HepG2 (cell line): ENCODE measurements at regions not wholly inside any gene's neighbourhood (a gene's known extent, or its start where the extent isn't known, plus 50 kb on each side); places are given as distances from the start of the nearest gene placed in this dataset.
A peak's percentile ranks its signal among the peaks of the same experiment; 100 is the strongest.

Experiments used
- ATAC-seq: fragments of 200-7000 bp; cut with Tn5 transposase; 3 replicates; pipeline ENCODE4 v1.9.1; 2020; ENCODE audit warnings: mild to moderate bottlenecking, moderate library complexity
- BruUV-seq: library from RNA; stranded (reverse); fragments of 400-500 nt; replicated peaks from 2 replicates; lab custom pipeline; 2021; lab: Mats Ljungman, UMichigan
- CTCF ChIA-PET: fragments of 300-600 bp; formaldehyde crosslinking; extraction: SDS; loops from one replicate; lab custom pipeline; 2021; ENCODE audit warnings: low total read pairs, inconsistent platforms, low intra/inter-chr PET ratio; lab: Yijun Ruan, JAX
- POLR2A ChIA-PET: fragments of 350-600 bp; sonication (Branson Sonifier 250); formaldehyde crosslinking; loops from one replicate; lab custom pipeline; 2020; ENCODE audit warnings: antibody characterized with exemption, inconsistent platforms; lab: Yijun Ruan, JAX
- DNase-seq: peaks from one replicate; pipeline ENCODE4 v3.0.0-alpha.2; 2015; ENCODE audit warnings: low spot score
- FAIRE-seq: peaks from 3 replicates; lab custom pipeline; 2011; peaks lifted over from hg19 to GRCh38; lab: Jason Lieb, UNC
- H2AFZ ChIP-seq: one replicate; pipeline ENCODE4 v1.6.1; 2011; ENCODE audit warnings: low read length, inconsistent platforms
- H3K27ac ChIP-seq: fragments of 300-600 bp; 3 replicates; pipeline ENCODE4 v1.8.0; 2011; ENCODE audit warnings: mixed run types, mild to moderate bottlenecking, mixed read lengths, low read length, inconsistent platforms; ENCODE audit not compliant: insufficient read depth; ENCODE audit errors: extremely low read length
- H3K27me3 ChIP-seq, 2 experiments: fragments of 200-600 bp in 1 of 2; 2 replicates in 1 of 2; 3 replicates in 1 of 2; pipeline versions ENCODE4 v1.6.0 to v1.8.0; 2011; ENCODE audit warnings: low read length in 2 of 2, mild to moderate bottlenecking in 2 of 2, moderate library complexity in 2 of 2, inconsistent platforms in 1 of 2; ENCODE audit not compliant: insufficient read depth in 2 of 2, control insufficient read depth in 1 of 2
- H3K36me3 ChIP-seq, 2 experiments: fragments of 200-600 bp in 1 of 2; replicated peaks in 1 of 2; 2 replicates in 1 of 2; 3 replicates in 1 of 2; pipeline versions ENCODE4 v1.5.1 to v1.8.0; 2011; ENCODE audit warnings: low read length in 2 of 2, inconsistent platforms in 1 of 2; ENCODE audit not compliant: insufficient read depth in 2 of 2, control insufficient read depth in 1 of 2
- H3K4me1 ChIP-seq: 2 replicates; pipeline ENCODE4 v1.5.1; 2012; ENCODE audit warnings: low read length, inconsistent platforms; ENCODE audit not compliant: insufficient read depth
- H3K4me2 ChIP-seq: 2 replicates; pipeline ENCODE4 v1.6.0; 2011; ENCODE audit warnings: low read depth, low read length, inconsistent platforms
- H3K4me3 ChIP-seq, 3 experiments: fragments of 200-600 bp in 1 of 3; sonication (generic), shearing (Covaris generic) in 1 of 3; replicated peaks in 1 of 3; 2 replicates each; pipeline ENCODE4 v1.5.1; 2011 to 2016; ENCODE audit warnings: low read length in 3 of 3, inconsistent platforms in 2 of 3, low read depth in 2 of 3, mild to moderate bottlenecking in 2 of 3, control low read depth in 1 of 3, mixed read lengths in 1 of 3; ENCODE audit not compliant: insufficient read depth in 1 of 3
- H3K79me2 ChIP-seq: one replicate; pipeline ENCODE4 v1.6.1; 2011; ENCODE audit warnings: low read length, inconsistent platforms; ENCODE audit not compliant: insufficient read depth
- H3K9ac ChIP-seq: 2 replicates; pipeline ENCODE4 v1.6.0; 2011; ENCODE audit warnings: mild to moderate bottlenecking, low read depth, low read length, inconsistent platforms; ENCODE audit not compliant: insufficient read depth
- H3K9me3 ChIP-seq: 2 replicates; pipeline ENCODE4 v1.5.1; 2012; ENCODE audit warnings: mild to moderate bottlenecking, low read length
- H4K20me1 ChIP-seq: 2 replicates; pipeline ENCODE4 v1.6.0; 2011; ENCODE audit warnings: inconsistent platforms, mild to moderate bottlenecking, low read length, moderate library complexity; ENCODE audit not compliant: insufficient read depth
- BHLHE40 ChIP-seq: IDR thresholded peaks from 2 replicates; pipeline ENCODE4 v1.6.1; 2011; ENCODE audit warnings: low read length, improper control_type of control experiment
- CEBPB ChIP-seq: IDR thresholded peaks from 2 replicates; pipeline ENCODE4 v1.6.1; 2011; ENCODE audit warnings: low read depth, low read length, improper control_type of control experiment, borderline replicate concordance
- FOXC1 ChIP-seq: sonication (generic); formaldehyde crosslinking; IDR thresholded peaks from 2 replicates; pipeline ENCODE4 v1.8.0; 2022; ENCODE audit warnings: mild to moderate bottlenecking, missing genetic modification reagents, borderline replicate concordance
- ZFP36 ChIP-seq: fragments of 150-350 bp; IDR thresholded peaks from 2 replicates; pipeline ENCODE4 v1.6.1; 2018; ENCODE audit warnings: borderline replicate concordance, low read length, low read depth; ENCODE audit not compliant: partially characterized antibody
- ZNF24 ChIP-seq: fragments of 450-650 bp; IDR thresholded peaks from 2 replicates; pipeline ENCODE4 v1.6.1; 2017; ENCODE audit warnings: antibody characterized with exemption, mild to moderate bottlenecking
- ZNF670 ChIP-seq: sonication (generic); formaldehyde crosslinking; IDR thresholded peaks from 2 replicates; pipeline ENCODE4 v1.8.0; 2022; ENCODE audit warnings: mild to moderate bottlenecking, missing genetic modification reagents, borderline replicate concordance
- WGBS: methylation state at CpG from one replicate; pipeline ENCODE4 v1.1.6; 2017; ENCODE audit warnings: low lambda C conversion rate; 5-methylcytosine and 5-hydroxymethylcytosine counted together
- in situ Hi-C: cut with HindIII; loops from 2 replicates; pipeline ENCODE4 v1.10.0; 2017; ENCODE audit warnings: low pct_unique_long_range_greater_than_20kb; ENCODE audit not compliant: extremely low pct_ligation_motif_present
- intact Hi-C: fragments of 100-400 bp; cut with micrococcal nuclease; formaldehyde crosslinking; loops from one replicate; pipeline ENCODE4 v1.10.0; 2022; ENCODE audit not compliant: unreplicated experiment
- TF ChIP-seq, protein P1 (sequence below): sonication (generic); formaldehyde crosslinking; IDR thresholded peaks from 2 replicates; pipeline ENCODE4 v1.4.0; 2020; ENCODE audit warnings: missing genetic modification reagents

GRCh38 chr5:175088963-175089362 is 355.0 kb downstream of the DRD1 start:
- no peak for ATAC-seq

DNA sequence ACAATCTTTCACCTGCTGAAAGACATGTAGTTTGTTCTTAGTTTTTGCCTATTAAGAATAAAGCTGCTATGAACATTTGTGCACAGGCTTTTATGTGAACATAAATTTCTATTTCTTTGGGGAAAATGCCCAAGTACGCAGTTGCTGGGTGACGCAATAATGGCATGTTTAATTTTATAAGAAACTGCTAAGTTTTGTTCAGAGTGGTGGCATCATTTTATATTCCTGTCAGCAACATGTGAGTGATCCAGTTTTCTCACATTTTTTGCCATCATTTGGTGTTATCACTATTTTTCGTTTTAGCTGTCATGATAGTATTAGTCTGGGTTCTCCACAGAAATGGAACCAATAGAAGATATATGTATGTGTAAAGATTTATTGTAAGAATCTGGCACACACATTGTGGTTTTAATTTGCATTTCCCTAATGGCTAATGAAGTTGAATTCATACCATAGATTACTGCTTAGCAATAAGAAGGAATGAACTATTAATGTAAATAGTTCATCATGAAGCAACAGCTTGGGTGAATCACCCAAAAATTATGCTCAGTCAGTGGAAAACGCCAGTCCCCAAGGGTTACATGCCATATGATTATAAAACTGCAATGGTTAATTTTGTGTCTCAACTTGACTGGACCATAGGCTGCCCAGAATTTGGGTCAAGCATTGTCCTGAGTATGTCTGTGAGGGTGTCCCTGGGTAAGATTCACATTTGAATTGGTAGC is 358.6 kb downstream of the MSX2 start:
- CTCF ChIA-PET: no interaction called here

More at GRCh38 chr5:175088963-175089362, 355.0 kb downstream of the DRD1 start:
- TF ChIP-seq, protein P1, sequence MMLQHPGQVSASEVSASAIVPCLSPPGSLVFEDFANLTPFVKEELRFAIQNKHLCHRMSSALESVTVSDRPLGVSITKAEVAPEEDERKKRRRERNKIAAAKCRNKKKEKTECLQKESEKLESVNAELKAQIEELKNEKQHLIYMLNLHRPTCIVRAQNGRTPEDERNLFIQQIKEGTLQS (CRISPR knock-in tag): no peak
- no peak for TF ChIP-seq ZFP36
- no TSS peak for BruUV-seq
- 0% methylated on average over 3 of the region's 6 CpGs for WGBS
- no peak overlapping the region for H3K4me2 ChIP-seq
- H2AFZ ChIP-seq: no peak overlapping the region
- CTCF ChIA-PET: no interaction called here
- intact Hi-C loops: no loop called here
- no peak overlapping the region for H3K4me3 ChIP-seq
- no peaks in the 10 kb centered on the region; a peak in 1 of 5 replicates for H3K27me3 ChIP-seq
- in situ Hi-C loops: no loop called here
- POLR2A ChIA-PET: no interaction called here
- no peak overlapping the region for H3K9ac ChIP-seq
- H3K9me3 ChIP-seq: no peaks in the 10 kb centered on the region
- no peak overlapping the region for H3K27ac ChIP-seq
- H3K79me2 ChIP-seq: no peaks in the 10 kb centered on the region
- DNase-seq (no peak), FAIRE-seq (no peak)
- no peaks in the 10 kb centered on the region for H4K20me1 ChIP-seq
- H3K4me1 ChIP-seq: no peaks in the 10 kb centered on the region
- H3K36me3 ChIP-seq: no peaks in the 10 kb centered on the region

More for the DNA sequence above, 358.6 kb downstream of the MSX2 start:
- H3K79me2 ChIP-seq: no peaks in the 10 kb centered on the region
- intact Hi-C loops (no loop called here), in situ Hi-C loops (no loop called here)
- no peak overlapping the region for H3K4me2 ChIP-seq
- TF ChIP-seq FOXC1 (CRISPR knock-in tag) (no peak), CEBPB (peak; percentile 30; the same call in 1 of the 2 replicates), BHLHE40 (no peak), ZNF670 (CRISPR knock-in tag) (no peak), ZNF24 (no peak)
- no peak overlapping the region for H3K27ac ChIP-seq
- H2AFZ ChIP-seq: no peak overlapping the region
- DNase-seq (no peak), ATAC-seq (no peak), FAIRE-seq (no peak)
- BruUV-seq: no TSS peak
- H3K27me3 ChIP-seq: no peaks in the 10 kb centered on the region
- H3K36me3 ChIP-seq: no peaks in the 10 kb centered on the region
- H3K9me3 ChIP-seq: no peaks in the 10 kb centered on the region
- H3K4me1 ChIP-seq: no peaks in the 10 kb centered on the region
- whole genome bisulfite sequencing: 22% methylated on average over 4 of the region's 4 CpGs
- no peak overlapping the region for H3K4me3 ChIP-seq
- POLR2A ChIA-PET: no interaction called here
- H4K20me1 ChIP-seq: no peaks in the 10 kb centered on the region
- H3K9ac ChIP-seq: no peak overlapping the region
